ENCODE measurements at regions not wholly inside any gene's neighbourhood (a gene's known extent, or its start where the extent isn't known, plus 50 kb on each side); places are given as distances from the start of the nearest gene placed in this dataset.

GRCh38 chr14:98573082-98573481 is 698.9 kb downstream of the BCL11B start:
- TF ChIP-seq MAX (IDR thresholded peaks at IDR 0.05) (no peak), EP300 (IDR thresholded peaks at IDR 0.05; ENCODE audit: borderline replicate concordance) (no peak), TCF12 (IDR thresholded peaks at IDR 0.05; ENCODE audit: low read depth) (no peak), USF1 (IDR thresholded peaks at IDR 0.05) (no peak), REST (IDR thresholded peaks at IDR 0.05; ENCODE audit: low read depth) (no peak), NFIC (IDR thresholded peaks at IDR 0.05) (no peak), RAD21 (IDR thresholded peaks at IDR 0.05; ENCODE audit: low read depth) (no peak), YY1 (IDR thresholded peaks at IDR 0.05; ENCODE audit: low read depth) (no peak)
